Astrocyte of the spinal cord (primary cell): ENCODE measurements at regions not wholly inside any gene's neighbourhood (a gene's known extent, or its start where the extent isn't known, plus 50 kb on each side); places are given as distances from the start of the nearest gene placed in this dataset.

ENCODE experiments used
- DNase-seq: peaks from one replicate; pipeline ENCODE4 v3.0.0; 2011; ENCODE audit warnings: low read depth, low spot score
- H3K4me3 ChIP-seq: 2 replicates; pipeline ENCODE4 v1.5.1; 2011; ENCODE audit warnings: low read depth, mild to moderate bottlenecking, low read length, moderate library complexity
- CTCF ChIP-seq: IDR thresholded peaks from 2 replicates; pipeline ENCODE4 v1.5.1; 2012; ENCODE audit warnings: low read depth, mild to moderate bottlenecking, low read length, inconsistent platforms
- in situ Hi-C: cut with HindIII; loops from 2 replicates; pipeline ENCODE4 v1.10.0; 2017; ENCODE audit warnings: low sequenced_read_pairs

GRCh38 chr10:47098964-47099363 lies 187.7 kb downstream of the PTPN20 start:
- no peak for TF ChIP-seq CTCF
- H3K4me3 ChIP-seq = no peak overlapping the region
- in situ Hi-C loops = no loop called here
- no peak for DNase-seq

GRCh38 chr10:47099474-47099873 lies 188.2 kb downstream of the PTPN20 start:
- in situ Hi-C loops = no loop called here
- DNase-seq = no peak
- no peak for TF ChIP-seq CTCF
- H3K4me3 ChIP-seq = no peak overlapping the region

GRCh38 chr10:47101196-47101595 lies 190.0 kb downstream of the PTPN20 start:
- no peak for TF ChIP-seq CTCF
- no peak for DNase-seq
- no peak overlapping the region for H3K4me3 ChIP-seq
- in situ Hi-C loops = no loop called here

- in situ Hi-C loops = no loop called here
- no peak overlapping the region for H3K4me3 ChIP-seq
- DNase-seq = no peak
- no peak for TF ChIP-seq CTCF
Observed at GRCh38 chr10:47101807-47102206, 190.6 kb downstream of the PTPN20 start.

GRCh38 chr10:47104151-47104605 lies 192.9 kb downstream of the PTPN20 start:
- in situ Hi-C loops = no loop called here
- peak; percentile 44 for DNase-seq
- TF ChIP-seq CTCF = no peak
- H3K4me3 ChIP-seq = no peak overlapping the region

- in situ Hi-C loops = no loop called here
- DNase-seq = no peak
- TF ChIP-seq CTCF = no peak
- no peak overlapping the region for H3K4me3 ChIP-seq
Observed at GRCh38 chr10:47104786-47105385, 193.7 kb downstream of the PTPN20 start.
